ENCODE measurements at regions not wholly inside any gene's neighbourhood (a gene's known extent, or its start where the extent isn't known, plus 50 kb on each side); places are given as distances from the start of the nearest gene placed in this dataset.

DNA sequence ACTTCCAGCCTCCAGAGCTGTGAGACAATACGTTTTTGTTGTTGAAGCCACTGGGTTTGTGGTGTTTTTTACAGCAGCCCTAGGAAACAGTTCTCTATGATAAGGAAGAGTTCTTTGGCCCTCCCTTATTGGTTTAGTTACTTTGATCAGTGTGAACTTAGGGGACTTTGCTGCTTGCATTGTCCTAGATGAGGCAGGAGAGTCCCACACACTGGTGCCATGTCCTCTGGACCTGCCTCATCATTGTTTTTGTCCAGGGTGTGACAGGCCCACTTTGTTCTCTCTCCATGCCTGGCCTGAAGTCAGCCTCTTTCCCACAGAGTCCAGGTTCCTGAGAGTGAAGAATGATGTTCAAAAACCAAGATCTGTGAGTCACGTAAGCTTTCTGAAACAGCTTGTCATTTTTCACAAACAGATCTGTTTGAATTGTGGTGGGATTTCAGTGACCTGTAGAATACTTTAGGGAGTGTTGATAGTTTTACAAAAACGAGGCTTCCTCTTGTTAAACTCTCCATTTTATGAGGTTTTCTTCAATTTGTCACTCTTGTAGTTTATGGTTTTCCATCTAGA is 63.8 kb downstream of the ING1 start:
- Histone ChIP-seq H3K36me3 (no peaks in the 10 kb centered on the region), H3K27me3 (replicated peaks in 1 of 7) (no peaks in the 10 kb centered on the region), H3K4me3 (no peak overlapping the region), H3K9me3 (peaks cover 0 to 15% (median 8%) of the 10 kb centered on the region in 8 donors), H3K27ac (no peak overlapping the region), H3K4me1 (peaks cover 0 to 12% (median 0%) of the 10 kb centered on the region in 6 donors)
- TF ChIP-seq CTCF (IDR thresholded peaks at IDR 0.05 in 8 of 11, conservative IDR thresholded peaks at IDR 0.05 in 3 of 11) (no peak), POLR2A (IDR thresholded peaks at IDR 0.05) (no peak), POLR2AphosphoS5 (IDR thresholded peaks at IDR 0.05) (no peak)
- 71 to 84% (median 81%) methylated on average over 3 of the region's 3 CpGs for WGBS, 5 donors
- intact Hi-C loops (cut with DNase I; ENCODE audit: low total_unique reads), result no loop called here
- no peak for DNase-seq

GRCh38 chr13:110779022-110779421 is 65.5 kb downstream of the ING1 start:
- Histone ChIP-seq H3K4me1 (peaks cover 0 to 12% (median 0%) of the 10 kb centered on the region in 6 donors), H3K27ac (no peak overlapping the region), H3K36me3 (no peaks in the 10 kb centered on the region), H3K9me3 (peaks cover 0 to 23% (median 13%) of the 10 kb centered on the region in 8 donors), H3K4me3 (no peak overlapping the region), H3K27me3 (replicated peaks in 1 of 7) (no peaks in the 10 kb centered on the region)
- no peak for TF ChIP-seq CTCF (IDR thresholded peaks at IDR 0.05 in 8 of 11, conservative IDR thresholded peaks at IDR 0.05 in 3 of 11)
- no peak for TF ChIP-seq POLR2AphosphoS5 (IDR thresholded peaks at IDR 0.05)
- no peak for TF ChIP-seq POLR2A (IDR thresholded peaks at IDR 0.05)
- no peak for DNase-seq
- WGBS, 5 donors, result 93 to 100% (median 96%) methylated on average over 3 of the region's 3 CpGs
- intact Hi-C loops (cut with DNase I; ENCODE audit: low total_unique reads), result no loop called here

GRCh38 chr13:110780422-110780821 is 66.9 kb downstream of the ING1 start:
- no peak for DNase-seq
- 55 to 78% (median 67%) methylated on average over 2 of the region's 2 CpGs for WGBS, 5 donors
- intact Hi-C loops (cut with DNase I; ENCODE audit: low total_unique reads), result no loop called here

GRCh38 chr13:110782185-110782584 is 68.7 kb downstream of the ING1 start:
- no peak overlapping the region for H3K27ac ChIP-seq
- H3K36me3 ChIP-seq, result no peaks in the 10 kb centered on the region
- no peaks in the 10 kb centered on the region for H3K4me1 ChIP-seq
- intact Hi-C loops (cut with DNase I; ENCODE audit: low total_unique reads), result no loop called here
- no peaks in the 10 kb centered on the region for H3K27me3 ChIP-seq (replicated peaks in 1 of 7)
- H3K4me3 ChIP-seq, result no peak overlapping the region
- H3K9me3 ChIP-seq, result peaks cover 0 to 23% (median 13%) of the 10 kb centered on the region in 8 donors
- no peak for TF ChIP-seq CTCF (IDR thresholded peaks at IDR 0.05 in 8 of 11, conservative IDR thresholded peaks at IDR 0.05 in 3 of 11)
- TF ChIP-seq POLR2A (IDR thresholded peaks at IDR 0.05), result no peak
- TF ChIP-seq POLR2AphosphoS5 (IDR thresholded peaks at IDR 0.05), result no peak
- DNase-seq, result no peak

More at GRCh38 chr13:110780422-110780821, 66.9 kb downstream of the ING1 start:
- Histone ChIP-seq H3K27me3 (replicated peaks in 1 of 7) (no peaks in the 10 kb centered on the region), H3K4me3 (no peak overlapping the region), H3K36me3 (no peaks in the 10 kb centered on the region), H3K4me1 (peaks cover 0 to 9% (median 0%) of the 10 kb centered on the region in 6 donors), H3K9me3 (peaks cover 0 to 23% (median 13%) of the 10 kb centered on the region in 8 donors), H3K27ac (no peak overlapping the region)
- TF ChIP-seq POLR2AphosphoS5 (IDR thresholded peaks at IDR 0.05) (no peak), POLR2A (IDR thresholded peaks at IDR 0.05) (no peak), CTCF (IDR thresholded peaks at IDR 0.05 in 8 of 11, conservative IDR thresholded peaks at IDR 0.05 in 3 of 11) (no peak)

All from spleen (tissue), 11 donors.